COLO668 (cell line): ENCODE measurements at regions not wholly inside any gene's neighbourhood (a gene's known extent, or its start where the extent isn't known, plus 50 kb on each side); places are given as distances from the start of the nearest gene placed in this dataset.

Experiments used
- DNase-seq: peaks from one replicate; lab custom pipeline; 2025; ENCODE audit not compliant: unreplicated experiment; lab: John Stamatoyannopoulos, UW

DNA sequence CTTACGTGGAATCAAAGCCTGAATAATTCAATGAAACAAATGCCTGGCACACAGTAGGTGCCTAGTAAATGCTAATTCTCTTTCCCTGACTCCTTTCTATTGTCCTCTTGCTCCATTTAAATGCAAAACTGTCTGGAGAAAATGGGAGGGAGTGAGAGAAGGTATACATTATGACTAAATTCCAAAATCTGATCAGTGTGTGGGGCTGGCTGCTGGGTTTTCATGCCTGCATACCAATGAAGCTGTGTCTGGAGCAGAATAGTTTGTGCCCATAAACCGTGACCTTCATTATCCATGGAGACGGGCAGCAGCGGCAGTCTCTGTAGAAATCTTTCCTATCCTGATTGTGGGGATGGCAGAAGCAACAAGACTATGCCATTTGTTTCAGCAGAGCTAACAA lies 223.4 kb upstream of the ZBED5 start:
- no peak for DNase-seq

DNA sequence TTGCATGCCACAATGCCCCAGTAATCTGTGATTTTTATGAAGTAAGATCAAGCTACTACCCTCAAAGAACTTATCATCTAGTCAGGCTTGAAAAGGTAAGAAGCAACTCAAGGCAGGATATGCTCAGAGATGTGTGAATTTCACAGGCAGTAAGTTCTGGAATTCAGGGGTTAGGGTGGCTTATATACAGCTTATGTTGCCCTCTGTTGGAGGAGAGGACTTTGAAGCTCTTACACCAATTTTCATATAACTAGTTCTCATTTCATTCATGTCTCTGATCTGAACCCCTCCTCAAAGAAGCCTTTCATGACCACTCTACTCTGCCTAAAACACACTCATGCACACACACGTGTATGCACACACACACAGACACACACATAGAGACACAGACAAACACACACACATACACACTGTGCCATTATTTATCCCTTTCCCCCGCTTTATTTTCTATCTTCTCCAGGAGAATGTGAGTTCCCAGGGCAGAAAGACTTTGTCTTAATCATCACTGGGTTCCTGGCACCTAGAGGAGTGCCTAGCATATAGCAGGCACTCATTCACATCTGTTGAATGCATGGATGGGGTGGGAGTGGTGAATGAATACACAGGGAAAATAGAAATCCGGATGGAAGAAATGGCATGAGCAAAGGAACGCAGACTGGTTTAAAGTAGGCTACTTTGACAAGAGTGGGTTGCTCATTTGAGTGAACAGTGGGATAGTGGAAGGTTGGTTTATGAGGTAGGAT lies 220.7 kb upstream of the ZBED5 start:
- no peak for DNase-seq

DNA sequence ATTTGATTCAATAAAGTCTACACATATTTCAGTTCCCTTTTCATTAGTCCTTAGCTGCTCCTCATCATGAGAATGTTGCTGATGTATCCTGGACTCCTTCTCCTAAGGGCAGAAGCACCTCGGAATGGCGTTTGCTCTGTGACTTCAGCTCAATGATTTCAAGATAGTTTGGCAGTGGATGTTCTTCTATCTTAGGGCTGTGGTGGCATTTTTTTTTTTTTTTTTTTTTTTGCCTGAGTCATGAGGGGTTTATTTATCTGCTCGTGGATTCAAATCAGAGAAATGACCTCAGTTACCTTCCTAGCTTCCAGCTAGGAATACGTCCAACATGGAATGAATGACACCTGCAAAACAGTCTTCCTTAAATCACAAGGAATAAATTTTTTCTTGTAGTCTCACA lies 220.0 kb upstream of the ZBED5 start:
- no peak for DNase-seq

DNA sequence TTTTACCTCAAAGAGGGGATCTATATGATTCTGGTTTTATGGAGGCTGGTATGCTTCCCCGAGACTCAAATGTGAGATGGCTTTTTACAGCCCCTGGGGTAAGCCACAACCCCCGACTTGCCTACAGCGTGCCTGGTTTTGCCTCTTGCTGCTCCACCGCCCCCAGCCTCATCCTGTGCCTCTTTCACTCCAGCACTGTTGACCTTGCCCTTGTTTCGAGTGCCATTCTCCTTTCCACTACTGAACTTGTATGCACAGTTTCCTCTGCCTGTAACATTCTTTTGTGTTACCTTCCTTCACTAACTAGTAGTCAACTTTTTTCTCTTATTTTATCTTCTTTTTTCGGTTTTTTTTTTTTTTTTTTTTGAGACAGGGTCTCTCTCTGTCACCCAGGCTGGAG lies 219.0 kb upstream of the ZBED5 start:
- DNase-seq, result no peak

DNA sequence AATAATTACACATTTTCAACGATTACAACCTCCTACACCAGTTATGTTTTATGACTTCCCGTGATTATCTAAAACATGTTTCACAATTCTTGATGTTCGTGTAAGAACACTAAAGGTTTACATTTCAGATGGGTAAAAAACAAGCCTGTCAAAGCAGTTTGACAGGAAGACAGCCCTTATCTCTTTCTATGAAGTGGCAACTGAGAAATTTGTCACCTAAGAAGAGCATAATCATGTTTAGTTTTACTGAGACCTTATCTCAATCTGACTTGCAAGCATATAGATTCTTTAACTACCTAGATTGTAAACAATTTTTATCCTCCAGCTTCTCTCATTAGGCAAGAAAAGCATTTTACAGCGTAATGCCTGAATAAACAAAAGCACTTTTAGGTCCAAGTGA lies 218.4 kb upstream of the ZBED5 start:
- no peak for DNase-seq

DNA sequence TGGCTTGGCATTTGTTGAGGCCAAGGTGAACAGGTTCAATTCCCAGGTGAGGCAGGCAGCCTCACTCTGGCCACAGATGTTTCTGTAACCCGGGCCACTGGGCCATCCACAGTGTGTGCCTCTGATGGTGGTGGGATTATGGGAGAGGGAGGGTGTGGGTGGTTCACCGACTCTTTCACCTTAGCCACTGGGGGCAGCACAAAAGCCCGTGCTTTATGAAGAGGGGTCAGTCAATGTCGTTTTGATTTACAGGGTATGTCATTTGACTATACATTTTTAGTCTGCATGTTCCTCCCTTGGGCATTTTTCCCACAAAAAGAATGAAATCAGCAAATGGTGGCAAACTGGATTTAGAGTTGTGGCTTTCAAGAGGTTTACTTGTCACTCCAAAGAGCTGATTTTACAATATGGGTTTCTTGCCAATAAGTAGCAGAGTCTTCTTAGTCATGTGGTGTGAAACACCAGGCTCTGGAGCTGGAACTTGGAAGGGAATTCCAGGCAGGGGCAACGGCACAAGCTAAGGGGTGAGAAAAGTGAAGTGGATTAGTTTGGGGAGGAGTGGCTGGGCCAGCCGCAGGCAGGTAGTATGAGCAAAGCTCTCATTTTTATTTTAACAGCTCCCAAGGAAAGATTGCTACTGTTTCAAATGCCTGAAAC lies 217.8 kb upstream of the ZBED5 start:
- no peak for DNase-seq

DNA sequence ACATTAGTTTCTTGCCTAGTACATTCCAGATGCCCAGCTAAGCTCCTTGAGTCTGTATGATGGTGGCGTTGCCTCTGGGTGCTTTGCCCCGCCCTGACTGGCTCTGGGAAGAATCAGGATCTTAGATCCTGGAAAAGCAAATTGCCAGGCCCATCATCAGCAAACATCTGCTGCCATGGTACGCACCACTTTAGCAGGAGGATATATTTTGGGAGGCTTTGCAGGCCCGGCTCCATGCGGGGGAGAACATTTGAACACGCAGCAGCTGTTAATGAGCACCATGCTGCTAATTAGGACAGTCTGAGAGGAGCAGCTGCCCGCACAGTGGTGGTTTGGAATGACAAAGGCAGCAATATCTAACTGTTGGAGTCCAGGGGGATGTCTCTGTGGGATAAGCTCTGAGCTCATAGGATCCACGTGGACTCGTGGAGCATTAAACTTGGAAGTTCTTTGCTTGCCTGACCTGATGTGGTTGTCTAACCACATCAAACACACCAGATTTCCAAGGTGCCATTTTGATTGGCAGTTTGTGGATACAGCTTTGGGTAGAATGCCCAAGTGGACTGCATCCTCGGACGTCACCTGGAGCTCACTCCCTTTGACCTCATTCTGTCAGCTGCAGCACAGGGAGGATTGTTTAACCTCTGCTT lies 217.0 kb upstream of the ZBED5 start:
- DNase-seq, result no peak

DNA sequence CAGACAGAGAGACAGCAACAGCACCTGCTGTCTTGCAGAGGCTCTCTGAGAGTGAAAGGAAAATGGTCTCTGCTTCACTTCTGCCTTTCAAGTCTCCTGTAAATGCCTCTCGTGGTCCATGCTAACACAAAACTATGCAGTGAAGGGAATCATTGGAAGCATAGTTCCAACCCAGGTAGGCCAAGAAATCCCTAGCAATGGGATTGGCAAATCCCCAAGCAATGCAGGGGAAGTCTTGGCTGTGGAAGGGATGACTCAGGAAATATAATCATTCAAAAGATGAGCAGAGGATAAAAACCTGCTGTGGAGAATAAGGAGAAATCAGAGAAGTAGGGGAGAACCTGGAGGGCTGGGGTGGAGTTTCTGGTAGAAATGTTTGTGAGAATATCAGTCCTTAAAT lies 216.1 kb upstream of the ZBED5 start:
- no peak for DNase-seq

DNA sequence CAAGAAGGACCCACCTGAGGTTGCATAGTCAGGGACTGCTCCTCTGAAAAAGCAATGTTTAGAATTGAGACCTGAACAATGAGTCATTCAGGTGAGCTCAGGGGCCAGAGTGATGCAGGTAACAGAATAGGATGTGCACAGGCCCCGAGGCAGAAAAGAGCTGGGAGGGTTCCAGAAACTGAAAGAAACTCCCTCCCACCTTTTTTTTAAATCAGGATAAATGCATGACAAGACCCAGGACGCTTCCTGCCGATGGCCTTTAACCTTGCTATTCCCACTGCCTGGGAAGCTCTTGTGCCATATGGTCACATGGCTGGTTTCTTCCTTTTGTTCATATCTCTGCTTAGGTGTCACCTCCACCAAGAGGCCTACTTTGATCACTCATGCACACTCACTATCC lies 214.2 kb upstream of the ZBED5 start:
- no peak for DNase-seq

DNA sequence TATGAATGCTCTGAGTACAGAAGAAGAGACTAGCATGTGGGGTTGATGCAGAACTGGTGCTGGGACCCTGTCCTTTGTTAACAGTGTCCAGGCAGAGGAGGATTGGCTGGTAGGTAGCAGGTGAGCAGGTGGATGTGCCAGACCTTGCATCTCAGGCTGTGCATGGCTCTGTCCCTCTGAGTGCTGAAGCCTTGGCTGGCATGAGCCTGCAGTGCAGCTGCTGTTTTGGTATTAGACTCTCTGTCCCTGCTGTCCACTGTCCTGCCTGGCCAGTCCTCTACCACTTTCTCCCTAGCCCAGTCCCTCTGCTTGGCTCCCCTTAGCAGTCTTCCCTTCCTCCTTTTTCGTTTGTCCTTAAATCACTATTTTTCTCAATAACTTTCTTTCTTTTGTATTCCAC lies 213.6 kb upstream of the ZBED5 start:
- DNase-seq, result no peak

DNA sequence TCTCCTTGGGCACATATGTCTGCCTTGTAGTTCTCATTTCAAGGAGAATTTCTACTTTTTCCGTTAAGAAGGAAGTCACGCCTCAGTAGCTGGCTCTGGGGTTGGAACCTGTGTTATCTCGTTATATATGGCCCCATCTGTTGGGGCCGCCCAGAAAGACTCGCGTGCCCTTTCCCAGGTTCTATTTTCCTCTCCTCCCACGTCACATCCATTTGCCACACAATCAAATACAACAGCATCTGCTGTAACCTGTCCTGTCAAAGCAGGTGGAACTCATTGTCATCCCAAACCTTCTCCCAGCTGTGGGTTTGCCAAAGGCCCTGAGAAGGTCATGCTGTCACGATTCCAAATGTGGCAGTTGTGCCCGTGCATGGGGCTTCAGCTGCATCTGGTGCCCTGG lies 213.1 kb upstream of the ZBED5 start:
- DNase-seq, result no peak

DNA sequence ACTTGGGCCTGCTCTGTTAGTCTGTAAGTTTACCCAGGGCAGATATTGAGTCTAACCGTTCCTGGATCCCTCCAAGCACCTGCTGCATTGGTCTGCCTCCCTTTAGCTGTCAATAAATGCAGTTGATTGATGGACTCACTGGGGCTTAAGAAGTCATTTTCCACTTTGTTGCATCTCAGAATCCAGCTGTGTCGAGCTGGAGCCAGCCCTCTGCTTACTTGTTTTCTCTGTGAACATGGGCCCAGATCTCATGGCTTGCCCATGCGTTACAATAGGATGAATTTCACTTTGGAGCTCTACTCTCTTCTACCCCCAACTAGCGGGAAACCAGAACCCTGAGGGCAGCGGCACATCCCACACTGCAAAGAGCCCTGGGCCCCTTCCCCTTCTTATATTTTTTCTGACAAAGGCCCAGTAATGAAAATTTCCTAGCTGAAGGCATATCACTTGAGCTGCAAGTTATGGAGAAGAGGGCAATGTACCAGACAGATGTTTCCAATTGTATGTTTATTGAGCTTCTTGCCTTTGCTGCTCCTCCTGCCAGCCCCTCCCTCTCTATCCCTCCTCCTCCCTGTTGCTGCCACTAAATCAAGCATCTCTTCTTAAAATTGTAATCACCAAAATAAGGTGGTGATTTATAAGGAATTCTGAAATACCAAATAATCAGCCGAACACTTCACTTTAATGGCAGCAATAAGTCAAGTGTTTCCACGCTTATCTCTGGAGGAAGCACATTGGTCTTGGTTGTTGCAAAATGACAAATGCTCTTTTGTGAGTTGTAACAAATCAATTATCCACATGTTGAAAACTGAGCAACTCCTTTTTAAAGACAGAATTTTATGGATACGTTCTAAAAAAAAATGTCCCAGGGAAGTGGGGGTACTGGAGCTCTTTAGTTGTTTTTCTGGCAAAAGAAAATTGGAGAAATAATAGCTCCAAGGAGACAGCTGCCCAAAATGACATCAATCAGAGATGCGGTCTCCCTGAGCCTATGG lies 212.3 kb upstream of the ZBED5 start:
- DNase-seq, result no peak

DNA sequence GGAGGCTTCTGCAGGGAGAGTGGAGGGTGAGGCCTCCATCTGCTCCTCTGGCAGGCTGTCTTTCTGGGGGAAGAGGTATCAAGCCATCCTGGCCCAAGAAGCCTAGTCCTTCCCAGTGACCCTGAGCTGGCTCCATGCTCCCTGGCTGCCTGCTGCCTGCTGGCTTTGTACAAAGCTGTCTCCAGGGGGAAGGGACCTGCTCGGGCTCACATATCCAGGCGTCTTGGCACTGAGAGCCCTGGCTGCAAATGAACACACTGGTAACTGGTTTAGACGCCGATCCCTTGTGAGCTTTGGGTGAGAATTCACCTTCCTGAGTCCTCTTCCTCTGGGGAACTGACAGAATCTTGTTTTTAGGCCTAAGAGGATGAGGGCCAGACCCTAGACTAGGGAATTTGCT lies 210.3 kb upstream of the ZBED5 start:
- no peak for DNase-seq

DNA sequence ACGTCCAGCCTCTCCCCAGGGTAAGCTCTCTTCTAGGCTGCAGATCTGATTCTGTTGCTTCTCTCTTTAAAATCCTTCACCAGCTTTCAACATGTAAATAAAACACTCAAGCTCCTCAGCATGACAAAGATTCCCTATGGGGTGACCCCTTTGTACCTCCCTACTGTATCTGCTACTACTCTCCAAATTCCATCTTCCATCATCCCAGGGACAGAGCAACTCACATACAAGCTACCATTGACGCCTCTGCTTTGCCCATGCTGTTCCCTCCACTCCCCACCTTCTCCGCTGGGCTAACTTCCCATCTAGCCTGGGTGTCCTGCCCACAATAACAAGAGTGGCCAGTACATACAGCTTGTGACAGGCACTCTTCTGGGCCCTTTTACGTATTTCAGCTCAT lies 207.5 kb upstream of the ZBED5 start:
- no peak for DNase-seq

DNA sequence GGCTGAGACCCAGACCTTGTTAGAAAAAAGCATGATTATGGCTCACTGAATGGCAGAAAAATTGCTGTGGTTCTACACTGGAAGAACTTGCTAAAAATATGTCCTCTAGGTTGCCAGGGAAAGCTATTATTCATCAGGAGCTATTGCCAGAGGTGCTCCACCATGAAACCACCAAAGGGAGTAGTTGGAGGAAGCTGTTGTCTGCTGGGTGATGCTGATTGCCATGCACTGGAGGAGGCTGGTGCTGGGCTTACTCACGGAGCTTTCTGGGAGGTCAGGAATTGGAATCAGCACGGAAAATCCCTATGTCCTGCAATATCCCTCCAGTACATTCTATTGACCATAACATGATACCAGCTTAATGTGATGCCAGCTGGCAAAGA lies 199.6 kb upstream of the ZBED5 start:
- no peak for DNase-seq

DNA sequence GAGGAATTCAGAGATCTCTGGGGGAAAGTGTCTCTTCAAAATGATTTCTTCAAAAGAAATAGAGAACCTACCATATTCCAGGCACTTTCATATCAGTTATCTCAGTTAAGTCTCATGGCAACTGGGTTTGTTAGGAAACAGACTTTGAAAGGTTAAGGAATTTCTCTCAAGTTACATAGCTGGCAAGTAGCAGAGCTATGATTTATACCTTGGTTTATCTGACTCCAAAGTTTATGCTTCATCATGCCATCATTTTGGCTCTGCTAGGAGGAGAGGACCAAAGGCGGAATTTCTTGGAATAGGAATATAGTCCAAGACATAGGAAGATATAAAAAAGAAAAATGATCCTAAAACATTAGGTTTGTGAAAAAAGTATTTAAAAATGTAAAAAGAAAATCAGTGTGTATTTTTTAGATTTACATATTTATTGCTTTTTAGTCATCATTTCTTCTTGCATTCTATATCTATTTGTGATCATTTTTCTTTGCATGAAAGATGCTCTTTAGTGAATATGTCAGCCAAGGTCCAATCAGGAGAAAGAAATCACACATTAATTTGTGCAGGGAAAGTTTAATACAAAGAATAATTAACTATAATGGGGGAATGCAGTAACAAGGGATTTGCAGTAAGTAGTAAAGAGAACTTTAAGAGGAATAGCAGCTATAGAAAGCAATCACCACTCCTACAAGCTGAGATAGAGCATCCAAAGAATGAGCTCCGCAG lies 199.1 kb upstream of the ZBED5 start:
- no peak for DNase-seq

DNA sequence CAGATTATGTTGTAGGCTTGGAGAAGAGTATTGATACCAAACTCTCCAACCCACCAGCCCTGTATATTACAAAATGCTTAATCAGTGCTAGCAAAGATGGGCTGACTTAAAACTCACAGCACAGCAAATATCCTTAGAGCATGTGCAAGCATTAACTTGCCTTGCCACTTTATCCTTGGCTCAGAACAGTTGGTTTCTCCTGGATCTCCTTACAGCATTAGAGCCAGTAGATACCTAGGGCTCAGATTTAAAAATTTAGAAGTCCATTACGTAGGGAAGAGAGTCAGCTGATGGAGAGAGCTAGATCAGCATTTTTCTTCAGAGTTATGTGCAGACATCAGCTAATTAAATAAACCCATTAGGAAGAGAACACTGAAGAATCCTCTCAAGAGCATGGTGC lies 198.5 kb upstream of the ZBED5 start:
- DNase-seq, result no peak

DNA sequence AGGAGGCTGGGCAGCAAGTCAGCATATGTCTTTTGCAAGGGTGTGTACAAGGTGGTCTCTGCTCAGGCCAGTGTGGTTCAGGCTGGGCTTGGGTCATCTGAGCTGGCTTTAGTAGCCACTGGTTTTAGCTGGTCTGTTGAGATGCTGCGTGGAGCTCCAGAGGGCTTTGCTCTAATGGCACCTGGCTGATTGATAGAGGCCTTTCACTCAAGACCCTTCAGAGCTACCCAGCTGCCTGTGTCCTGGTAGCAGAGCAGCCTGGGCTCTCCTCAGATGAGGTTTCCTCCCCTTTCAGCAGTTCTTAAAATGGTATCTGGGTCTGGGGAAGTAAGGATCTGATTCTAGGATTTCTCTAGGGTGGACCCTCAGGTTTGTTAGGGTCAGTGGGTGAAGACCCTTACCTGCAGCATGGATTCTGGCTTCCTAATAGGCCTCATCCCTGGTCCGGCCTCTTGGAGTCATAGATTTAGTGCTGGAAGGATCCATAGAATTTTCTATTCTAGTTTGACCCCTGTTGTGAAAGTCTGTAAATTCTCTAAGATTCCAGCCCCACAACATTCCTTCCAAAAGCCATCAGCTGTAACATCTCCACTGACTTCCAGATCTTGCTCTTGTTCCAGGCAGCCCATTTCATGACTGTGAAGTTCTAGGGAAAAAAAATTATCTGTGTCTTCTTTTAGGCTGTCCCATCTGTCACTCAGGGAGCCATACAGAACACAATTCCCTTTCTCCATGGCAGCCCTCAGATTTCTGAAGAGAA lies 190.2 kb upstream of the ZBED5 start:
- no peak for DNase-seq

DNA sequence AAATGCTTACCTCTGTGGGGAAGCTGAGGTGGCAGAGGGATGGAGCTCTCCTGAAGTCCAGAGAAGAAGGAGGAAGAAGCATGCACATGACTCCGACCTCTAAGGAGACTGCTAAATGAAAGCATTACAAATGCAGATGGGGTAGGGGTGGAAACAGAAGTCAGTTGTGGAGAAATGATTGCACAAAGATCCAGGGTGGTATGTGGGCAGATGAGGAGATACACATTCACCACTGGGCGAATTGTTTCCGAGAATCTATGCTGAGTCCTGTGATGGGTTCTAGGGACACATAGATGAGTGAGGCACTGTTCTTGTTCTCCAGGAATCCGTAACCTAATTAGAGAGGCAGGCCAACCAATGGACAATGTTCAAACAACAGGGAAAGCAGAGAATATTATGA lies 188.9 kb upstream of the ZBED5 start:
- no peak for DNase-seq
